ENCODE measurements at regions not wholly inside any gene's neighbourhood (a gene's known extent, or its start where the extent isn't known, plus 50 kb on each side); places are given as distances from the start of the nearest gene placed in this dataset.

- H3K9ac ChIP-seq (ENCODE audit: low read depth, low read length), result no peak overlapping the region
- H3K79me2 ChIP-seq (ENCODE audit: insufficient read depth, low read length), result no peaks in the 10 kb centered on the region
- H4K20me1 ChIP-seq (ENCODE audit: insufficient read depth, low read length), result no peaks in the 10 kb centered on the region
- ATAC-seq (ENCODE audit: insufficient read depth, low read depth) (no peak), DNase-seq (no peak)
- H3K4me3 ChIP-seq (ENCODE audit: low read depth in 1 of 2, low read length in 2 of 2), result no peak overlapping the region
- H3K36me3 ChIP-seq (ENCODE audit: insufficient read depth, low read length), result no peaks in the 10 kb centered on the region
- no peak overlapping the region for H3K27ac ChIP-seq (ENCODE audit: low read length)
- no peaks in the 10 kb centered on the region for H3K4me1 ChIP-seq (ENCODE audit: insufficient read depth, low read length)
- H3K4me2 ChIP-seq (ENCODE audit: insufficient read depth, low read length), result no peak overlapping the region
- no peaks in the 10 kb centered on the region for H3K9me3 ChIP-seq (ENCODE audit: insufficient read depth, low read length, severe bottlenecking)
- TF ChIP-seq CTCF (IDR thresholded peaks at IDR 0.05; ENCODE audit: borderline replicate concordance, extremely low read depth, low read length, poor library complexity, severe bottlenecking) (no peak), EZH2 (IDR thresholded peaks at IDR 0.05; ENCODE audit: borderline replicate concordance, low read depth, low read length, severe bottlenecking) (no peak)
- H3K27me3 ChIP-seq (ENCODE audit: insufficient read depth, low read length, poor library complexity), result no peaks in the 10 kb centered on the region
- no peak overlapping the region for H2AFZ ChIP-seq (ENCODE audit: low read depth, low read length)
Measured at GRCh38 chr7:12827920-12828319, 140.5 kb downstream of the ARL4A start.

GRCh38 chr7:12831024-12831423 is 143.6 kb downstream of the ARL4A start:
- no peak overlapping the region for H2AFZ ChIP-seq (ENCODE audit: low read depth, low read length)
- no peak overlapping the region for H3K27ac ChIP-seq (ENCODE audit: low read length)
- DNase-seq (no peak), ATAC-seq (ENCODE audit: insufficient read depth, low read depth) (no peak)
- H3K4me1 ChIP-seq (ENCODE audit: insufficient read depth, low read length), result no peaks in the 10 kb centered on the region
- H3K9ac ChIP-seq (ENCODE audit: low read depth, low read length), result no peak overlapping the region
- no peaks in the 10 kb centered on the region for H3K27me3 ChIP-seq (ENCODE audit: insufficient read depth, low read length, poor library complexity)
- H3K36me3 ChIP-seq (ENCODE audit: insufficient read depth, low read length), result no peaks in the 10 kb centered on the region
- no peak overlapping the region for H3K4me2 ChIP-seq (ENCODE audit: insufficient read depth, low read length)
- no peaks in the 10 kb centered on the region for H3K79me2 ChIP-seq (ENCODE audit: insufficient read depth, low read length)
- peaks cover 2% of the 10 kb centered on the region for H3K9me3 ChIP-seq (ENCODE audit: insufficient read depth, low read length, severe bottlenecking)
- no peaks in the 10 kb centered on the region for H4K20me1 ChIP-seq (ENCODE audit: insufficient read depth, low read length)
- no peak overlapping the region for H3K4me3 ChIP-seq (ENCODE audit: low read depth in 1 of 2, low read length in 2 of 2)
- TF ChIP-seq CTCF (IDR thresholded peaks at IDR 0.05; ENCODE audit: borderline replicate concordance, extremely low read depth, low read length, poor library complexity, severe bottlenecking) (no peak), EZH2 (IDR thresholded peaks at IDR 0.05; ENCODE audit: borderline replicate concordance, low read depth, low read length, severe bottlenecking) (no peak)

GRCh38 chr7:12833829-12834228 is 146.4 kb downstream of the ARL4A start:
- Histone ChIP-seq H3K27ac (ENCODE audit: low read length) (no peak overlapping the region), H3K9ac (ENCODE audit: low read depth, low read length) (no peak overlapping the region), H3K4me3 (ENCODE audit: low read depth in 1 of 2, low read length in 2 of 2) (no peak overlapping the region), H3K9me3 (ENCODE audit: insufficient read depth, low read length, severe bottlenecking) (peaks cover 2% of the 10 kb centered on the region), H4K20me1 (ENCODE audit: insufficient read depth, low read length) (no peaks in the 10 kb centered on the region), H3K27me3 (ENCODE audit: insufficient read depth, low read length, poor library complexity) (no peaks in the 10 kb centered on the region), H3K36me3 (ENCODE audit: insufficient read depth, low read length) (no peaks in the 10 kb centered on the region), H2AFZ (ENCODE audit: low read depth, low read length) (no peak overlapping the region), H3K79me2 (ENCODE audit: insufficient read depth, low read length) (no peaks in the 10 kb centered on the region), H3K4me1 (ENCODE audit: insufficient read depth, low read length) (no peaks in the 10 kb centered on the region), H3K4me2 (ENCODE audit: insufficient read depth, low read length) (no peak overlapping the region)
- no peak for DNase-seq
- TF ChIP-seq EZH2 (IDR thresholded peaks at IDR 0.05; ENCODE audit: borderline replicate concordance, low read depth, low read length, severe bottlenecking) (no peak), CTCF (IDR thresholded peaks at IDR 0.05; ENCODE audit: borderline replicate concordance, extremely low read depth, low read length, poor library complexity, severe bottlenecking) (no peak)
- ATAC-seq (ENCODE audit: insufficient read depth, low read depth), result no peak

GRCh38 chr7:12834782-12835181 is 147.3 kb downstream of the ARL4A start:
- no peak overlapping the region for H3K9ac ChIP-seq (ENCODE audit: low read depth, low read length)
- H3K36me3 ChIP-seq (ENCODE audit: insufficient read depth, low read length), result no peaks in the 10 kb centered on the region
- TF ChIP-seq CTCF (IDR thresholded peaks at IDR 0.05; ENCODE audit: borderline replicate concordance, extremely low read depth, low read length, poor library complexity, severe bottlenecking), result no peak
- peaks cover 2% of the 10 kb centered on the region for H3K9me3 ChIP-seq (ENCODE audit: insufficient read depth, low read length, severe bottlenecking)
- H3K79me2 ChIP-seq (ENCODE audit: insufficient read depth, low read length), result no peaks in the 10 kb centered on the region
- H3K4me3 ChIP-seq (ENCODE audit: low read depth in 1 of 2, low read length in 2 of 2), result no peak overlapping the region
- no peak for DNase-seq
- no peak overlapping the region for H2AFZ ChIP-seq (ENCODE audit: low read depth, low read length)
- H3K27ac ChIP-seq (ENCODE audit: low read length), result no peak overlapping the region
- H3K4me1 ChIP-seq (ENCODE audit: insufficient read depth, low read length), result no peaks in the 10 kb centered on the region
- no peak overlapping the region for H3K4me2 ChIP-seq (ENCODE audit: insufficient read depth, low read length)
- H4K20me1 ChIP-seq (ENCODE audit: insufficient read depth, low read length), result no peaks in the 10 kb centered on the region
- ATAC-seq (ENCODE audit: insufficient read depth, low read depth), result no peak
- no peaks in the 10 kb centered on the region for H3K27me3 ChIP-seq (ENCODE audit: insufficient read depth, low read length, poor library complexity)

Measured in DND-41 (cell line).